Stimulated activated CD4-positive, alpha-beta T cell treated with anti-CD3 and anti-CD28 coated beads, Interleukin-15, amount 100 ng/mL, for 1 hour (primary cell): ENCODE measurements at regions not wholly inside any gene's neighbourhood (a gene's known extent, or its start where the extent isn't known, plus 50 kb on each side); places are given as distances from the start of the nearest gene placed in this dataset.

Experiments
- DNase-seq, 2 donors: peaks; one replicate each; pipeline ENCODE4 v3.0.0-alpha.2; 2020; ENCODE audit warnings: low read depth in 1 of 2, low spot score in 1 of 2

DNA sequence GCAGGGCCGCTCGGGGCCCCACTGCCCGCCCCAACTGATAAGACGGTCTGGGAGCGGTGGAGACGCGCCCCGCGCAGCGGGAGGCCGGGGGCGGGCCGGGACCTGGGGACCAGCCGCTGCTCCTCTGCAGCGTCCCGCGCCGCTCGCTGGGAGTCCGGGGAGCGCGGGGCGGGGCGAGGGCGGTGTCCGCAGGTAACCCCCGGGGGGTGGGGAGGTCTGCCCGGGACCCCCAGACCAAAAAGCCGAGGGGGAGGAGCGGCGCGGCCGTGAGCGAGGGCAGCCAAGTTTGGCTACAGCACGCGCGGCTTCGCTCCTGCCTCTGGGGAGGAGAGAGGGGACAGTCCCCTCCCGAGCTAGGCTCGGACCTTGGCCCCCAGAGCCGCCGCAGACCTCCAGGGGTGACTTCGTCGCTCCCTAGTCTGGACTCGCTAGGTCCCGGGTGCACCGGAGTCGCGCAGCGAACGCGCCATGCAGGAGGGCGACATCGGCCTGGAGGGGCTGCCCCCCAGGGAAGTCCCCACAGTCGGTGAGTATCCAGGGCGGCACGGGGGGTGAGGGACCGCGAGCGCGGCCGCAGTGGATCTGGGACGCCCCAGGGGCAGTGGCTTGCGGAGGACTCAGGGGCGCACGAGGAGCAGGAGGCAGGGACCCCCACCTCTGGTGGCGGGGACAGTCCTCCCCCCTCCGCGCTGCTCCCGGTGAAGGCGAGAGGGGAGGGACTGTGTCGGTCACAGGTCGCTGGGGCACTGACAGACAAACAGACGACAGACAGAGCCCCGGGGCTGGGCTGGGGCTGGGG is 92.3 kb upstream of the ANO1 start:
- no peak for DNase-seq

GRCh38 chr11:69986440-69986787 is 91.7 kb upstream of the ANO1 start:
- no peak for DNase-seq

- no peak for DNase-seq
These were observed 91.3 kb upstream of the ANO1 start for GRCh38 chr11:69986830-69987229.

- no peak for DNase-seq
These were observed 86.1 kb upstream of the ANO1 start for GRCh38 chr11:69992026-69992425.

DNA sequence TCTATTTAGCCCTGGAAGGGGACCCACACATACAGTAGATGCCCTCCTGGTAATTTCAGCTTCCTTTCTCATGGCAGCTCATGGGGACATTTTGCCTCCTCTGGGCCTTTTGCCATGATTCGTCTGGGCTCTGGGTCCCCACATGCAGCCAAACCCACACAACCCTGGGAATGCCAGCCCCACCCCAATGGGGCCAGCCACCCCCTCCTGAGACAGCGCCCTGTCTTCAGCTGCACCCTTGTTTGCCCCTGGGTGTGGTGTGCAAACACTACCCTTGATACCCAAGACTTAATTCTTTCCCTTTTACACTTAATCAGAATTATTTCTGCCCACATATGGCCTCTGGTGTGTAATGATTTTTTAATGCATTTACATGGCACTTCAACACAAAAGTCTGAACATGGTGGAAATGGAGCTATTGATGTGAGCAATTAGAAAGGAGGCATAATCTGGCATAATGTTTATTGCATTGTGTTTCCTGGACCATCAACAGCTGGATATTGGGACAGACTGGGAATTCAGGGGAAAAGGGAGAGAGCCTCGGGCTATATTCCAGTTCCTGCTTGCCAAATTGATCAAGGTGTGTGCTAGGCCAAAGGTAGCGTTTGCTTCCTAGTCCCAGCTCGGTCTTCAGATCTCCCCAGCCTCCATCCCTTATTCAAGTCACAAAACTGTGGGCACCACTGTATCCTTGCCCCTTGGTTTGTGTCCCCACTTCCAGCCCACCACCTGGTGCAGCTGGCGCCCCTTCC is 85.0 kb upstream of the ANO1 start:
- no peak for DNase-seq

GRCh38 chr11:69994810-69995209 is 83.3 kb upstream of the ANO1 start:
- DNase-seq, result no peak

DNA sequence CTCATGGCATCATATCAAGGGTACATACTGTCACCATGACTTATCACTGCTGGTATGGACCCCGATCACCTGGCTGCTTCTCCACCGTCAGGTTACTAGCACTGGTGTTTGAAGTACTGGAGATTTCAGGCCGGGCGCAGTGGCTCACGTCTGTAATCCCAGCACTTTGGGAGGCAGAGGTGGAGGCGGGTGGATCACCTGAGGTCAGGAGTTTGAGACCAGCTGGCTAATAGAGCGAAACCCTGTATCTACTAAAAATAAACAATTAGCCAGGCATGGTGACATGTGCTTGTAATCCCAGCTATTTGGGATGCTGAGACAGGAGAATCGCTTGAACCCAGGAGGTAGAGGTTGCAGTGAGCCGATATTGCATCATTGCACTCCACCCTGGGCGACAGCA is 82.4 kb upstream of the ANO1 start:
- DNase-seq, result no peak

DNA sequence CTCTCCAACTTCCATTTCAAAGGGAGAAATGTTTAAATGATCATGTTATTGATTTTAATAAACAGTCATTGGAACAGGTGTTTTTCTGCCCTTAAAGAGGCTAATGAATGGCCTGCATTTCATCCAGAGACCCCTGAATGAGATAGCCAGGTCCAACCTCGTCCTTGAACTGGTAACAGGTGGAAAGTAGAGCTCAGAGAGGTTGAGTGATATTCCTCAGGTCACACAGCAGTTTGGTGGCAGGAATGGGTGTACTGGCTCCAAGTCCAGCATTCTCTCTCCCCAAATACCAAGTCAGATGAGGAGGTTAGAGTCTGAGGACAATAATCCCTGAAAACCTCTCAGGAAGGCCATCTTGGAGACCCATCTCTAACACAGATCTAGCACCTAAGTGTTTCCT is 81.7 kb upstream of the ANO1 start:
- DNase-seq, result no peak

DNA sequence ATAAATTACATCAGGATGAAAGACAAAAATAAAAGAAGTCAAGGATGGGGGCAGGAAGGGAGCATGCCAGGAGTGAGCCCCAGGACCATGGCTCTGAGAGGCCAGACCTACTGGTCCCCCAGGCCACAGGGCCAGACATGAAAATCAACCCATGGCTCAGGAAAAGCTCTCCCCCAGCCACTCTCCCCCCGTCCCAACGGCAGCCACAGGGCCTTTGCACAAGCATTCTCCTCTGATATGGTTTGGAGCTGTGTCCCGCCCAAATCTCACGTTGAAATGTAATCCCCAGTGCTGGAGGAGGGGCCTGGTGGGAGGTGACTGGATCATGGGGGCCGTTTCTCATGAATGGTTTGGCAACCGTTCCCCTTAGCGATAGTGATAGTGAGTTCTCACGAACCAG is 80.8 kb upstream of the ANO1 start:
- no peak for DNase-seq

DNA sequence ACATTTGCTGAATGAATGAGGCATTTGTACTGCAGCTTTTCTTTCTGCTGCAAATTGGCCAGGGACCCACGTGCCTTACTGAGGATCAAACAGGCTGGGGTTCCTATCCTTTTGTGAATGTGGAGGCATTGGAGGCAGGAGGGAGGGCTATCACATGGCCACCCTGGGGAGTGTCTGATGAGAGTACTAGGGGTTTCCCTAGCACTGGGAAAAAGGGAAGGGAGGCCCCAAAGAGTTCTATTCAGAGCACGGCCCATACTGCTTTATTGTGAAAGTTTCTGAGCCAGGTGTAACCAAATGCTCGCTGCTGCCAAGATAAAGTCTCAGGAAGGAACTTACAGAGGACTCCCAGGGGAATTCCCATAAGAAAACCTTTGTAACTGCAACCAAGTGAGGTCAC is 78.4 kb upstream of the ANO1 start:
- DNase-seq, result no peak

- no peak for DNase-seq
These were observed 77.9 kb upstream of the ANO1 start for GRCh38 chr11:70000228-70000627.

GRCh38 chr11:70001246-70001645 is 76.9 kb upstream of the ANO1 start:
- no peak for DNase-seq

DNA sequence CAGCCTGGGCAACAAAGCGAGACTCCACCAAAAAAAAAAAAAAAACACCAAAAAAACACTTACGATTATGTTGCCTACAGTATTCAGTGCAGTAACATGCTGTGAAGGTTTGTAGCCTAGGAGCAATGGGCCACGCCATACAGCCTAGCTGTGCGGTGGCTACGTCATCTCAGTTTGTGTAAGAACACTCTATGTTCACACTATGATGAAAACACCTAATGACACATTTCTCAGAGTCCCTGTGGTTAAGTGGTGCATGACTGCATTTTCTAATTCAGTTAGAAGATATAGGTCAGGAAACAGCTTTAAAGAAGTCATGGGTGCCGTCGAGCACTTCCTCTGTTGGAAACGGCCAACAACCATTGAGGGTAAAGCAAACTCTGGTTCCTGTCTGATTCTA is 75.7 kb upstream of the ANO1 start:
- DNase-seq, result no peak

- no peak for DNase-seq
These were observed 72.9 kb upstream of the ANO1 start for GRCh38 chr11:70005107-70005818.

DNA sequence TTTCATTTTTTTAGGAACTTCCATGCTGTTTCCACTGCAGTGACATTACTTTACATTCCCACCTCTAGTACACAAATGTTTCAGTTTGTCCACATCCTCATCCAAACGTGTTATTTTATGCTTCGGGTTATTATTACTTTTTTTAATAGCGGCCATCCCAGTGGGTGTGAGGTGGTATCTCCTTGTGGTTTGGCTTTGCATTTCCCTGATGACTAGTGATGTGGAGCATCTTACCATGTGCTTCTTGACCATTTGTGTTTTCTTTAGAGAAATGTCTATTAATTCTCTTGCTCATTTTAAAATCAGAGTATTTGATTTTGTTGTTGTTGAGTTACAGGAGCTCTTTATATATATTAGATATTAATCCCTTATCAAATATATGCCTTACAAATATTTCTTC is 70.3 kb upstream of the ANO1 start:
- DNase-seq, result no peak

DNA sequence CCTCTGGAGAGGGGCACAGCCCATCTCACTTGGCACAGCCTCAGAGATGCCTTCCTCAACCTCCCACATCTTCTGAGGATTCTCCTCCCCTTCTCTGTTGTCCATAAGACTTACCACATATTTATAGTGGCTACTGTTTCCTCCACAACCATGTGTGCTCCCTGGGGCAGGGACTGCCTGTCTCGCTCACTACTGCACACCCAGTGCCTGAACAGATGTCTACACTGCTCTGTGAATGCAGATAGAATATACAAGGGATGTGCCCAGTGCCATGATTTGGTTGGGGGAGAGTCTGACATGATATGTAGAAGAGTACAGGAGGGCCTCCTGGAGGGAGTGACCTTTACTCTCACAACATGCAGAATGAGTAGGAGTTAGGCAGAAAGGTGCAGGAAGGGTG is 67.3 kb upstream of the ANO1 start:
- DNase-seq, result no peak

DNA sequence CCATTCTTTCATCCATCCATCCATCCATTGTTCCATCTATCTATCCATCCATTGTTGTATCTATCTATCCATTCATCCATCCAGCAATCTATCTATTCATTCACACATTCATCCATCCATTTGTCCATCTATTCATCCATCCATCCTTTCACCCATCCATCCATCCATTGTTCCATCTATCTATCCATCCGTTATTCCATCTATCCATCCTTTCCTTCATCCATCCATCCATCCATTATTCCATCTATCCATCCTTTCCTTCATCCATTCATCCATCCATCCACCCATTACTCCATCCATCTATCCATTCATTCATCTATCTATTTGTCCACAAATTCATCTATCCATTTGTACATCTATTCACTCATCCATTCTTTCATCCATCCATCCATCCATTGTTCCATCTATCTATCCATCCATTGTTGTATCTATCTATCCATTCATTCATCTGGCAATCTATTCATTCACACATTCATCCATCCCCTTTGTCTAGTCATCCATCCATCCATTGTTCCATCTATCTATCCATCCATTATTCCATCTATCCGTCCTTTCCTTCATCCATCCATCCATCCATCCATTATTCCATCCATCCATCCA is 65.9 kb upstream of the ANO1 start:
- DNase-seq, result no peak

GRCh38 chr11:70014291-70014690 is 63.8 kb upstream of the ANO1 start:
- DNase-seq, result no peak

GRCh38 chr11:70016666-70017367 is 61.3 kb upstream of the ANO1 start:
- no peak for DNase-seq

DNA sequence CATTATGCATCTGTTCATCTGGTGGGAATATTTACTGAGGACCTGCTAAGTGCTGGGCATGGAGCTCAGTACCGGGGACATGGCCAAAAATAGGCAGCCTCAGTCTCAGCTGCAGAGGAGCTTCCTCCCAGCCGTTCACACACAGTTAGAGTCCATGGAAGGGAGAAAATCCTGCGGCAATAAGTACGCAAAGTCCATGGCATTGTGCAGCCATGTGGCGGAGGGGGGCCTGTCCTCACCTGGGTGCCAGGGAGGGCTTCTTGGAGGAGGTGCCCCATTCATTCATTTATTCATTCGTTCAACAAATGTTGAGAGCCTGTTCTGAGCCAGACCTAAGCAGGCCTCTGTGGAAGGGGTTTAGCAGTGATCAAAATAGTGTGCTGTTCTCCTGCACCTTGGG is 59.3 kb upstream of the ANO1 start:
- DNase-seq, result no peak

DNA sequence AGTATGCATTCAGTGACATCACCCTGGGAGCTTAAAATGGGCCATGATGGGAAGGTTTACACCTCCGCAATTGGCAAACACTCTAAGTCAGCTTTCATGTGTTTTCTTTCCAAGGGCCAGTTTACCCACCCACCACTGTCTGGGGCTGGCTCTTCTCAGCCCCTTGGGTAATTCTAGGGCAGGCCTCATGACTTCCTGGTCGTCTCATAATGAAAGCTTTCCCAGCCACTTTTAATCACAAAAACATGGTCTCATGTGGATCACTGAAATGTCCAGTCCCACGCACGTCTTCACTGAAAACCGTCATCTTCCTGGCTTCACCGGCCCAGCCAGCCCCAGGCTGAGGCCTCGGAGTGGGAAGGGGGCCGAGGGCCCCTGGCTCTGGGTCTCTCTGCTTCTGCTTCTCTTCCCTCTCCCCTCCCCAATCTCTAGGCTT is 58.5 kb upstream of the ANO1 start:
- no peak for DNase-seq
